Prostate gland (tissue), 2 donors: ENCODE measurements at regions not wholly inside any gene's neighbourhood (a gene's known extent, or its start where the extent isn't known, plus 50 kb on each side); places are given as distances from the start of the nearest gene placed in this dataset.

Source experiments
- DNase-seq: peaks from one replicate; pipeline ENCODE4 v3.0.0-alpha.2; 2019; ENCODE audit warnings: low spot score
- H3K27ac ChIP-seq, 2 donors: fragments of 200-600 bp; sonication (generic); 2 replicates each; pipeline ENCODE4 v1.5.1; 2017 to 2019
- H3K27me3 ChIP-seq: fragments of 200-600 bp; sonication (generic); replicated peaks from 2 replicates; pipeline ENCODE4 v1.5.1; 2019; ENCODE audit not compliant: insufficient read depth
- H3K36me3 ChIP-seq, 2 donors: fragments of 200-600 bp; sonication (generic); 1 replicate in 1 of 2; 2 replicates in 1 of 2; pipeline versions ENCODE4 v1.5.1 to v1.8.1; 2017 to 2019
- H3K4me1 ChIP-seq: fragments of 200-600 bp; sonication (generic); replicated peaks from 2 replicates; pipeline ENCODE4 v1.5.1; 2019
- H3K4me3 ChIP-seq, 2 donors: fragments of 200-600 bp; sonication (generic); 2 replicates each; pipeline ENCODE4 v1.5.1; 2017 to 2019
- H3K9me3 ChIP-seq: fragments of 200-600 bp; sonication (generic); 2 replicates; pipeline ENCODE4 v1.5.1; 2017
- CTCF ChIP-seq, 4 experiments: fragments of 200-600 bp in 2 of 4; fragments of 450-650 bp in 2 of 4; sonication (generic) in 2 of 4; IDR thresholded peaks; 1 replicate in 3 of 4; 2 replicates in 1 of 4; pipeline ENCODE4 v1.5.1; 2016 to 2019; ENCODE audit warnings: antibody characterized with exemption in 4 of 4, mild to moderate bottlenecking in 2 of 4, moderate library complexity in 2 of 4
- POLR2A ChIP-seq: fragments of 450-650 bp; IDR thresholded peaks from one replicate; pipeline ENCODE4 v1.6.1; 2016; ENCODE audit warnings: antibody characterized with exemption, mild to moderate bottlenecking
- POLR2AphosphoS5 ChIP-seq: sonication (generic); formaldehyde crosslinking; IDR thresholded peaks from one replicate; pipeline ENCODE4 v1.6.1; 2017; ENCODE audit warnings: antibody characterized with exemption
- WGBS: methylation state at CpG from one replicate; pipeline ENCODE4 v1.1.5; 2018; 5-methylcytosine and 5-hydroxymethylcytosine counted together
- intact Hi-C: fragments of 100-400 bp; cut with DNase I; formaldehyde crosslinking; loops from one replicate; pipeline ENCODE4 v1.14.2; 2022

- intact Hi-C loops: no loop called here
- Histone ChIP-seq H3K4me1 (no peaks in the 10 kb centered on the region), H3K27ac (no peak overlapping the region), H3K9me3 (no peaks in the 10 kb centered on the region), H3K4me3 (no peak overlapping the region), H3K27me3 (no peaks in the 10 kb centered on the region), H3K36me3 (no peaks in the 10 kb centered on the region)
- no peak for DNase-seq
- TF ChIP-seq POLR2A (no peak), POLR2AphosphoS5 (no peak), CTCF (IDR thresholded peaks at IDR 0.05) (no peak)
- 95% methylated on average over 4 of the region's 4 CpGs for WGBS
Measured at GRCh38 chr2:194750926-194751325, 906.1 kb upstream of the SLC39A10 start.

- Histone ChIP-seq H3K4me3 (no peak overlapping the region), H3K27ac (no peak overlapping the region), H3K4me1 (no peaks in the 10 kb centered on the region), H3K36me3 (no peaks in the 10 kb centered on the region), H3K27me3 (no peaks in the 10 kb centered on the region), H3K9me3 (no peaks in the 10 kb centered on the region)
- no peak for TF ChIP-seq CTCF (IDR thresholded peaks at IDR 0.05)
- no peak for TF ChIP-seq POLR2AphosphoS5
- no peak for TF ChIP-seq POLR2A
- intact Hi-C loops: no loop called here
- DNase-seq: no peak
- 61% methylated on average over 3 of the region's 3 CpGs for whole genome bisulfite sequencing
Measured at GRCh38 chr2:194745557-194746146, 911.4 kb upstream of the SLC39A10 start.

- H3K36me3 ChIP-seq: no peaks in the 10 kb centered on the region
- WGBS: 83% methylated on average over 2 of the region's 2 CpGs
- DNase-seq: no peak
- no peak overlapping the region for H3K4me3 ChIP-seq
- intact Hi-C loops: no loop called here
- no peak for TF ChIP-seq POLR2AphosphoS5
- TF ChIP-seq CTCF (IDR thresholded peaks at IDR 0.05): no peak
- TF ChIP-seq POLR2A: no peak
- H3K9me3 ChIP-seq: no peaks in the 10 kb centered on the region
- H3K27me3 ChIP-seq: no peaks in the 10 kb centered on the region
- H3K4me1 ChIP-seq: no peaks in the 10 kb centered on the region
- H3K27ac ChIP-seq: no peak overlapping the region
Measured at GRCh38 chr2:194742706-194743105, 914.3 kb upstream of the SLC39A10 start.

DNA sequence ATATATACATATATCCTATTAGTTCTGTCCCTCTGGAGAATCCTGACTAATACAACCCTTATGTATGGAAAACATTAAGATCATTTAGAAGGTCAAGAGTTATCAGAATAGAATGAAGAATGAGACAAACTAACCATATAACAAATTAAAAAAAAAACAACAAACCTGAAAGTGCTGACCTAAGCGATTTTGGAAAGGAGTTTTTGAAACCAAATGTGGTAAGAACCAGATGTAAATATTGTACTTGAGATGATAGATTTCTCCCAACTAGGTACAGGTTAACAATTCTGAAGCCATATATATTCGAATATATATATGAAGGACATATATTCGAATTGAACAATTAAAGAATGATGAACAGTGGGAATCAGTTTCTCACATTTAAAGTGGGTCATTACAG is 917.8 kb upstream of the SLC39A10 start:
- H3K4me1 ChIP-seq: no peaks in the 10 kb centered on the region
- H3K27me3 ChIP-seq: no peaks in the 10 kb centered on the region
- no peaks in the 10 kb centered on the region for H3K36me3 ChIP-seq
- no peak for DNase-seq
- no peak overlapping the region for H3K27ac ChIP-seq
- TF ChIP-seq POLR2A (no peak), CTCF (IDR thresholded peaks at IDR 0.05) (no peak), POLR2AphosphoS5 (no peak)
- H3K4me3 ChIP-seq: no peak overlapping the region
- no peaks in the 10 kb centered on the region for H3K9me3 ChIP-seq
- WGBS: 87% methylated on average over 3 of the region's 3 CpGs
- intact Hi-C loops: no loop called here

DNA sequence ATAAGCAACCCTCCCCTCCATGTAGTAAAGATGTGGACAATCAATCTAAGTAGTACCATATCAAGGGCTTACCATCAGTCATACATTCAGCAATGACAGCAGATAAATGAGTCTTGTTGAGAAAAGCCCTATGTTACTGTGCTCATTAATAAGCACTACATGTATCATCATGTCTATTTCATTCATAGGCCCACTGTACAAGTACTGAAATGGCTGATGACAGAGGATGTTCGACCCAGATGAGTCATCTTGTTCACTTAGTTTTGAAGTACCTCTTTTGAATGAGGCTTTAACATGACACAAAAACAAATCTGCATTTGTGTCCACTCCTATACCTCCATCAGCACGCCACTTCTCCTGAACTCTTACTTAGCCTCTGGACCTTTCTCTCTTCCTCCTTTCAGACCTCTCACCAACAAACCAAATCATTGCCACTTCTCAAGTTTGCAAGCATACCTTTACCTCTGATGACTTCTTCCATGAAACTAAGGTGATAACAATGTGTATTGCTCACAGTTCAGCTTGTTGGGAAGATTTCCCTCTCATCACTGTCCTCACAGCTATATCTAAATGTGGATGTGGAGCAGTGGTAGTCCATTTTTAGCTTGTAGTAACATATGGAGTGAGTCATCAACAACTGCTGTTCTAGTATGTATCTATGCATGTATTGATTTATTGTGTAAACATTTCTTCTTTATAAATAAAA is 921.0 kb upstream of the SLC39A10 start:
- H3K4me3 ChIP-seq: no peak overlapping the region
- no peaks in the 10 kb centered on the region for H3K27me3 ChIP-seq
- 88% methylated on average over 2 of the region's 2 CpGs for WGBS
- H3K27ac ChIP-seq: no peak overlapping the region
- H3K36me3 ChIP-seq: no peaks in the 10 kb centered on the region
- DNase-seq: no peak
- no peaks in the 10 kb centered on the region for H3K9me3 ChIP-seq
- no peak for TF ChIP-seq POLR2A
- no peak for TF ChIP-seq CTCF (IDR thresholded peaks at IDR 0.05)
- TF ChIP-seq POLR2AphosphoS5: no peak
- no peaks in the 10 kb centered on the region for H3K4me1 ChIP-seq
- intact Hi-C loops: no loop called here
